ENCODE measurements at regions not wholly inside any gene's neighbourhood (a gene's known extent, or its start where the extent isn't known, plus 50 kb on each side); places are given as distances from the start of the nearest gene placed in this dataset.

- peak; percentile 20 to 44 (median 33) for DNase-seq (ENCODE audit: low read depth in 4 of 4, low spot score in 2 of 4)
These were observed 1110.6 kb downstream of the TYW1 start for GRCh38 chr7:68107261-68107660.

DNA sequence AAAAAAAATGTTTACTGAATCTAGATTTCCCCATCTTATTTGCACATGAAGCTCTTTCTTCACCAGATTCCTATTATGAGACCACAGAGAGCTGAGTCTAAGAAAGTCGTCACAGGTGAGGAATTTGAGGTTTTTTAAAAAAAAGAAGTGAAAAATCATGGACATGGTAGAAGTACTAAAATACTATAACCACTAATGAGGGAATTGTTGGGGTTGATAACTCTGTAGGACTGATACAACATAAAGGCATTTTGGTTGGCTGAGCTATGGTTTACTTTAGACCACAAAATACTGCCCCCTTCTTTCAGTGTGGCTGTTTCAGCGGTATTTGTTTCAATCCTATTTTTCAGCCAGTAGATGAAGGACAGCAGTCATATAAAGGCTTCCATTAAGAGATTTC is 1111.3 kb downstream of the TYW1 start:
- DNase-seq (ENCODE audit: low read depth in 4 of 4, low spot score in 2 of 4), result no peak

DNA sequence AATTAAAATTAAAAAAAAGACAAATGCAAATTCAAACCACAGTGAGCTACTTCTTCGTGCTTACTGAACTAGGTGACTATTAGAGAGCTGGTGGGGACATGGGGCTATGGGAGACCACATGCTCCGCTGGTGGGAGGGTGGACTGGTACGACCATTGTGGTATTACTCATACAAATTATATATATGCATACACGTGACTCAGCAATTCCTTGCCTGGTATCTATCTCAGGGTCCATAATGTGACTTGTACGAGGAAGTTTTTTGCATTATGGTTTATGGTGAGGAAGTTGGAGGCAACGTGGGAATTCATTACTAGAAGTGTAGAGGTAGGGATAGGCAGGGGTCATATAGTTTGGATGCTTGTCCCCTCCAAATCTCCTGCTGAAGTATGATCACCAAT is 1112.7 kb downstream of the TYW1 start:
- no peak for DNase-seq (ENCODE audit: low read depth in 4 of 4, low spot score in 2 of 4)

DNA sequence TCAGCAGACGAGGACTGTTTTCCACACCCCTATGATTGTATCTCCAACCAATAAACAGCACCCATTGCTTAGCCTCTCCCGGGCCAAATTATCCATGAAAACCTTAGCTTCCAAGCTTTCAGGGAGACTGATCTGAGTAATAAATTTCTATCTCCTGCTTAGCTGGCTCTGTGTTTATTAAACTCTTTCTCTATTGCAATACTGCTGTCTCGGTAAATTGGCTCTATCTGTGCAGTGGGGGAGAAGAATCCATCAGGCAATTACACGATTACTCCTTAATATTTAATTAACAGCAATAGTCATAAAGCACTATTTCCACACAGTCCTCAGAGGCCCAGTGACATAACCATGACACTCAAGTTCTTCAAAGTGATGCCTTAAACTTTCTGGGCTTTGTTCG is 1122.8 kb downstream of the TYW1 start:
- DNase-seq (ENCODE audit: low read depth in 4 of 4, low spot score in 2 of 4), result no peak

DNA sequence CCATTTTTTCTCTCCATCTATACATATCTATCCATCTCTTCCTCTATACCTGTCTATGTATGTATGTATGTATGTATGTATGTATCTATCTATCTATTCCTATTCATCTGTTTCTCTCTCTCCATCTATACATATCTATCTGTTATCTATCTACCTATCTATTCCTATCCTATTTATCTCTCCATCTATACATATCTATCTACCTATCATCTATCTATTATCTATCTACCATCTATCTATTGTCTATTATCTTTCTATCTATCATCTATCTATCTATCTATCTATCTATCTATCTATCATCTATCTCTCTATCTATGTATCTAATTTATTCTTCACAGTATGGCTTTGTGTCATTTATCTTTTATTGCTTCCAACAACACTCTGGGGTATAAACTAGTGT is 1124.4 kb downstream of the TYW1 start:
- DNase-seq (ENCODE audit: low read depth in 4 of 4, low spot score in 2 of 4), result no peak

DNA sequence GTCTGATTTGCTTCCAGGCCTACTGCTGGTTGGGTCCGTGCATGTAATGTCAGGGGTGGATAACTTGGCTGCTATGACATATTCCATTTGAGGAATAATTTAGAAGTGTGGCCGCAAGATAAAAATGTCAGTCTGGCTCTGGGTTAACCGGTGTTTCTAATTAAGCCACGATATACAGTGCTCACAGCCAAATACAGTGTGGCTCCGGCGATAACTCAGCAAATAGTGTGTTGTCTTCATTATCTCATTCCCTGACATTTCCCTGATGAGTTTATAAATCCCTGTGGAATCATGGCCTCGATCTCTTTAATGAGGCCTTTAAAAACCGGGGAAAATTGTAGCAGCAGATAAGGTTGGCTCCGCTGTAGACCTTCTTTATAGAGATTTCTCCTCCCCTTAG is 1125.0 kb downstream of the TYW1 start:
- DNase-seq (ENCODE audit: low read depth in 4 of 4, low spot score in 2 of 4), result no peak

GRCh38 chr7:68122801-68123200 is 1126.2 kb downstream of the TYW1 start:
- no peak for DNase-seq (ENCODE audit: low read depth in 4 of 4, low spot score in 2 of 4)

DNA sequence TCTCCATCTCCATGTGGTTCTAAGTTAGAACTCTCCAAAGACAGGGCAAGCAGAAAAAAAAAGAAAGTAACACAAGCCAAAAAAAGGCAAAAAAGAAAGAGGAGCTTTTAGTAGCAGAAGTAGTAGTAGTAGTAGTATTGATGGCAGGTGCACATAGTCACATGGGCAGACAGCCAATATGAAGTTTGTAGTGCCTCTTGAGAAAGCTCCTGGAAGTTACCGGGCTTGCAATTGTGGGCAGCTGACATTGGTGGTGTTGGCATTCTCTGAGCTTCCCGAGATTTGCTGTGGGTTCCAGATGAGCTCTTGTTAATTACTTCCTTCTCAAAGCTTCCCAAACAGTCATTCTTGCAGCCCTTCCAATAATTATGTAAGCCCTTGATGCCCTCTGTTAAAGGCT is 1128.5 kb downstream of the TYW1 start:
- DNase-seq (ENCODE audit: low read depth in 4 of 4, low spot score in 2 of 4), result no peak

GRCh38 chr7:68133045-68133444 is 1136.4 kb downstream of the TYW1 start:
- DNase-seq (ENCODE audit: low read depth in 4 of 4, low spot score in 2 of 4), result no peak

DNA sequence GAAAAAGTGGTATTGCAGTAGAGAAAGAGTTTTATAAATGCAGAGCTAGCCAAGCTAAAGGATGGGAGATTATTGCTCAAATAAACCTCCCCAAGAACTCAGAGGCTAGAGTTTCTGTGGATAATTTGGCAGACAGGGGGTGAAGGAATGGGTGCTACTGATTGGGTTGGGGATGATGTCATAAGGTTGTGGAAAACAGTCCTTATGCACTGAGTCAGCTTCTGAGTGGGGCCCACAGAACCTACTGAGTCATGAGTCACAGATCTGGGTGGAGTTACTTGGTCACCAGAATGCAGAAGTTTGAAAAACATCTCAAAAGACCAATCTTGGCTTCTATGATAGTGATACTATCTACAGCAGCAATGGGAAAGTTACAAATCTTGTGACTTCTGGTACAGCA is 1146.7 kb downstream of the TYW1 start:
- no peak for DNase-seq (ENCODE audit: low read depth in 4 of 4, low spot score in 2 of 4)

DNA sequence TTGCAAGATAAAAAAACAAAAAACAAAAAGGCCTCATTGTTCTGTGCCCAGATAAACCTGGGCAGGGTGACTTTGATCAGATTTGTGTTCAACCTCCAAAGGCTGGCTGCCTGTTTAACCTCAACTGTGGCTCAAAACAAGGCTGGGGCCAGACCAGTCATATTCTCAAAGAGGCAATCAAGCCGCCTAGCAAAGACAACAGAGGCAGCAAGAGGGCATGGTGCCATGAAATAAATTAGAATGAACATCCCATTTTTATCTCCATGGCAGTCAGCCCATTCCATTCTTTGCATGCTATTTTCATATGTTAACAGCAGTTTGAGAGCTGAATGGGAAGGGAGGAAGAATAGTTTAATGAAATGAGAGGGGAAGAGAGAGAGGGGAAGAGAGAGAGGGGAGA is 1150.3 kb downstream of the TYW1 start:
- no peak for DNase-seq (ENCODE audit: low read depth in 4 of 4, low spot score in 2 of 4)

DNA sequence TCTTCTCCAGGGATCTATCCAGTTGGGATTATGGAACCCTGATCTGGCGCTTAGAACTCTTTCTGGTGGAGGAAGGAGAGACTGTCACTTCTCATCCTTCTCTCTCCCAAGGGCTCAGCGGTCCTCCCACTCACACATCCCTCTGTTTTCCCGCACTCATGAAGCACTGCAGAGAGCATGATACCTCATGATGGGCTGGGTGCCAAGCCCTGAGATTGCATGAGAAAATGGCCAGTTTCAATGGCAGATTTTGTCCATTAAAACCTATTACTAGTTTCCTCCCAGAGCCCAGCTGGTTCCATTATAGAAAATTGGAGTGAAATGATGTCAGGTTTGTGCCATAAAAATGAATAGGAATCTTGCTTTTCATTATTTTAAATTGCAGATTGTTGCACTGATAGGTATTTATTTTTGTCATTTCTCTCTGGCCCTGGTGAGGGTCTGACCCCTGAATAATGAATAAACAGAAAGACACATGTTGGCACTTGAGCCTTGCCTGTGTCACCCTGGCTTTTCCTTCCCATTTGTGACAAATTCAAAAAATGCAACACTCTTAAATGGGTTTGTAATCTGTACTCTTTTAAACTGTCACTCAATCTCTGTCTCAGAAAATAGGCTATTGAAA is 1151.1 kb downstream of the TYW1 start:
- no peak for DNase-seq (ENCODE audit: low read depth in 4 of 4, low spot score in 2 of 4)

DNA sequence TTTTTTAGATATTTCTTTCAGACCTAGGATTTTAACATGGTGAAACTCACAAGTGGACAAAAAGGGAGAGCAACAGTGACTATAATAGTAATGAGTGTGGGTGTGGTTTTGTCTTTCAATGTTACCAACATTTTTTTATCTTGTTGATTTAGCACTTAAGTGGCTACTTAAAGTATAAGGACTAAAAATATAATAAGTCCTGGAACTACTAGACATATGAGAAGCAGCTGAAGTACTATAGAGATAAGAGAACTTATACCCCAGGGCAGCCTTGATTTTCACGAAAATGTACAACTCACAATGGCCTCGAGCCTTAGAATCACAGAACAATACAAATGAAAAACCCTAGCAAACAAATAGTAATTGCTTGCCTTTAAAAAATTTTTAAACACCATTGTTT is 1151.8 kb downstream of the TYW1 start:
- DNase-seq (ENCODE audit: low read depth in 4 of 4, low spot score in 2 of 4), result no peak

DNA sequence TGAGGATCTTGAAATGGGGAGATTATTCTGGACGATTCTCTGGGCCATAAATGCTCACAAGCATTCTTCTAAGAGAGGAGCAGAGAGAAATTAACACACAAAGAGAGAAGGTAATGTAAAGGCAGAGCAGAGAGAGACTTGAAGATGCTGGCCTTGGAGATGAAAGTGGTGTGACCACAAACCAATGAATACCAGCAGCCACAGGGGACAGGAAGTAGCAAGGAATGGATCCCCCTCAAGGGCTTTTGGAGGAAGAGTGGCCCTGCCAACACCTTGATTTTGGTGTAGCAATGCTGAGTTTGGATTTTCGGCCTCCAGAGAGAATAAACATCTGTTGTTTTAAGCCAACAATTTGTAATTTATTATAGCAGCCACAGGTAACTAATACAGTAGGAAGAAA is 1155.6 kb downstream of the TYW1 start:
- no peak for DNase-seq (ENCODE audit: low read depth in 4 of 4, low spot score in 2 of 4)

- DNase-seq (ENCODE audit: low read depth in 4 of 4, low spot score in 2 of 4), result no peak
These were observed 1159.0 kb downstream of the TYW1 start for GRCh38 chr7:68155676-68156075.

- DNase-seq (ENCODE audit: low read depth in 4 of 4, low spot score in 2 of 4), result no peak
These were observed 1162.2 kb downstream of the TYW1 start for GRCh38 chr7:68158686-68159295.

- DNase-seq (ENCODE audit: low read depth in 4 of 4, low spot score in 2 of 4), result no peak
These were observed 1166.1 kb downstream of the TYW1 start for GRCh38 chr7:68162712-68163111.

DNA sequence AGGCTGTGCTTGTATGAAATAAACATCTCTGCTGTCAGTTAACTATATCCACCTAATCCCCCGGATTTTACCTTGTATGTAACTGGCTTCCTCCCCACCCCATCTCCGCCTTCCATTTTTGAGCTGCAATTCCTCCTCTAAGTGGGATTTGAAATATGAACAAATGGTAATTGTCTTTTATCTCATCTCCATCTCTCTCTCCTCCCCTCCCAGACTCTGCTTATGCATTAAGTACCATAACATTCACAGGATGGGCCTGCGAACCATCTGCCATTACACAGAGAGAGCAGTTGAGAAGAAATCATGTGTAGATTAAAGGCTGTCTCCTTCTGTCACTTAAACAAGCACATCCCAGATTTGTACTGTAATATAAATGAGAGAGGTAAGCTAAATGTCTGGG is 1169.9 kb downstream of the TYW1 start:
- DNase-seq (ENCODE audit: low read depth in 4 of 4, low spot score in 2 of 4), result no peak

DNA sequence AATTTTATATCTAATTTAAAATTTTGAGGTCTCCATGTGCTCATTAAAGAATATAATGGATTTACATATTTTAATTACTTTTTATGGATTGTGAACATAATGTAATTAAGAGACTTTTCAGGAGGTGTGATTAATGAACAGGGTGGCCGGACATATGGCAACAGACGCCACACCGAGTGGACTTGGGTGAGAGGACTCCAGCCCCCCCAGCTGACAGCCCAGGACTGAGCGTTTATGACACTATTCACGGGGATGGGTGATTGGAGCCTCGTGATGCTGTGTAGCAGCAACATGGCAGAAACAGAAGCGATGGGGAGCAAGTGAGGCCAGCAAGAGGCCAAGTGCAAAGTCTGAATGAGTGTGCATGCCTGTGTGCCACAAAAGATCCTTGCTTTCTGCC is 1176.9 kb downstream of the TYW1 start:
- DNase-seq (ENCODE audit: low read depth in 4 of 4, low spot score in 2 of 4), result no peak

DNA sequence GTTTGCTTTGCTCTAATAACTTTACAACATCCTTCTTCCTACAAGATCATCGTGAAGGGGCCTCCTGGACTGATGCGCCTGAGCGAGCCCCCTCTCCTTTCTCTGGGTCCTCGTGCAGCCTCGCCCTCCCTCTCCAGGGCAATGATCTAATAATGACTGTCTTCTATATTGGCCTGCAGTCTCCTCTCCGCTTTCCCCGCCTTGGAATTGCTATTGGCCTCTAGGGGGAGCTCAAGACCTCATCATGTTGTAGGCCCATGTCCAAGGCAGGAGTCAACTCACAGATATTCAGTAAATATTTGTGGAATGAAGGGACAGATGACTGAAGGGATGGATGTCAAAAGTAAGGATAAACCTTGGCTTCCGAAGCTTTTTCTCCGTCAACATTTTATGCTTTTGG is 1180.3 kb downstream of the TYW1 start:
- peak in 2 of 4 donors; percentile 37 to 75 for DNase-seq (ENCODE audit: low read depth in 4 of 4, low spot score in 2 of 4)

GRCh38 chr7:68180761-68181160 is 1184.1 kb downstream of the TYW1 start:
- DNase-seq (ENCODE audit: low read depth in 4 of 4, low spot score in 2 of 4), result no peak

DNA sequence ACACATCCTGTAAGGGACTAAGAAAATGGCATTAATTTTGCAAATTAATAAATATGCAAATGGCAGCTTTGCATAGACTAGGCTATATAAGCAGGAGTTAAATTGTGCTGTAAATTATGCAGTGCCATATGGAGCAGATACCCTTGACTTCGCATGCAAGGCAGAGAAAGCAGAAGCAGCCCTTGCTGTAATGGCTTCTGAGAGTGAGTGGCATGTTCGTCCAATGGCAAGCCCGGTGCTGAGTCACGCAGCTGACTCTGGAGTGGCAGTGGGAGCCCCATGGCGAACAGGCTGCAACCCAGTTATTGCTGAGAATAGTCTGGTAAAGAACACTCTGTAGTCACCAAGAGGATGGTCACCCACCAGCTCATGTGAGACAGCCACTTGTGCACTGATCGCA is 1186.5 kb downstream of the TYW1 start:
- DNase-seq (ENCODE audit: low read depth in 4 of 4, low spot score in 2 of 4), result no peak
